GM20000 (cell line): ENCODE measurements at regions not wholly inside any gene's neighbourhood (a gene's known extent, or its start where the extent isn't known, plus 50 kb on each side); places are given as distances from the start of the nearest gene placed in this dataset.

ENCODE experiments used
- DNase-seq: peaks from one replicate; pipeline ENCODE4 v3.0.0; 2012; ENCODE audit warnings: low spot score
- TF ChIP-seq, protein P1 (sequence below): IDR thresholded peaks from 2 replicates; pipeline ENCODE4 v1.5.1; 2012; ENCODE audit warnings: mild to moderate bottlenecking, control low read depth; ENCODE audit errors: extremely low read depth, missing control alignments

DNA sequence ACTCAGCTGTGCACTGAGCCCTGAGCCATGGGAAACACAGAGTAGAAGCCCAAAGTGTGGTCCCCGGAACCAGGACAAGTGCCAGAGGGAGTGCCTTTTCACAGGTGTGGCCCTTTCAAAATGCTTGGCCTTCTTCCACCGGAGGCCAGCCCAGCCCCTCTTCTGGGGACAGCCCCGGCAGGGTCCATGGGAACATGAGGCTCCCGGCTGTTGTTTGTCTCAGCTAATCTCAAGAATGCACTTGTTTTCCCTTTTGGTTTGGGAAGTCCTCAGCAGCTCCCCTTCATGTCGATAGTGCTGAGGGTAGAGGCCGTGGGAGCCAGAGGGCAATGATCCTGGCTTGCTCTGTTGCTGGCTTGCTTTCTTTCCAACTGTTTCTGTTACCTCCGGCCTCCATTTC lies 91.1 kb upstream of the MRPS22 start:
- TF ChIP-seq, protein P1, sequence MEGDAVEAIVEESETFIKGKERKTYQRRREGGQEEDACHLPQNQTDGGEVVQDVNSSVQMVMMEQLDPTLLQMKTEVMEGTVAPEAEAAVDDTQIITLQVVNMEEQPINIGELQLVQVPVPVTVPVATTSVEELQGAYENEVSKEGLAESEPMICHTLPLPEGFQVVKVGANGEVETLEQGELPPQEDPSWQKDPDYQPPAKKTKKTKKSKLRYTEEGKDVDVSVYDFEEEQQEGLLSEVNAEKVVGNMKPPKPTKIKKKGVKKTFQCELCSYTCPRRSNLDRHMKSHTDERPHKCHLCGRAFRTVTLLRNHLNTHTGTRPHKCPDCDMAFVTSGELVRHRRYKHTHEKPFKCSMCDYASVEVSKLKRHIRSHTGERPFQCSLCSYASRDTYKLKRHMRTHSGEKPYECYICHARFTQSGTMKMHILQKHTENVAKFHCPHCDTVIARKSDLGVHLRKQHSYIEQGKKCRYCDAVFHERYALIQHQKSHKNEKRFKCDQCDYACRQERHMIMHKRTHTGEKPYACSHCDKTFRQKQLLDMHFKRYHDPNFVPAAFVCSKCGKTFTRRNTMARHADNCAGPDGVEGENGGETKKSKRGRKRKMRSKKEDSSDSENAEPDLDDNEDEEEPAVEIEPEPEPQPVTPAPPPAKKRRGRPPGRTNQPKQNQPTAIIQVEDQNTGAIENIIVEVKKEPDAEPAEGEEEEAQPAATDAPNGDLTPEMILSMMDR, result no peak
- no peak for DNase-seq

DNA sequence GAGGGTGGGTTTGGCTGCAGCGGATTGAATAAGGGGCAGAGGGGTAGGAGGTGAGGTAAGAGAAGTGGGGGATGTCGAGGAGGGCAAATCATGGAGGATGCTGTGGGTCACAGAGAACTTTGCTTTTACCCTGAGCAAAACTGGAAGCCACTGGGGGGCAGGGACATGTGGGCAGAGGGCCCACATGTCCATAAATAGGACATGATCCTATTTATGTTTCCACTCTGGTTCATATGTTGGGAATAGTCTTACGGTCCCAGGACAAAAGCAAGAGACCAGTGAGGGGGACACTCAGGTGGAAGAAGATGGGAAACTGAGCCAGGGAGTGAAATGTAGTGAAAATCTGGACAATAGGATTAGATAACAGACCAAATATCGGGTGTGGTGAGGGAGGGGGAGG lies 85.5 kb upstream of the MRPS22 start:
- TF ChIP-seq, protein P1, result no peak

DNA sequence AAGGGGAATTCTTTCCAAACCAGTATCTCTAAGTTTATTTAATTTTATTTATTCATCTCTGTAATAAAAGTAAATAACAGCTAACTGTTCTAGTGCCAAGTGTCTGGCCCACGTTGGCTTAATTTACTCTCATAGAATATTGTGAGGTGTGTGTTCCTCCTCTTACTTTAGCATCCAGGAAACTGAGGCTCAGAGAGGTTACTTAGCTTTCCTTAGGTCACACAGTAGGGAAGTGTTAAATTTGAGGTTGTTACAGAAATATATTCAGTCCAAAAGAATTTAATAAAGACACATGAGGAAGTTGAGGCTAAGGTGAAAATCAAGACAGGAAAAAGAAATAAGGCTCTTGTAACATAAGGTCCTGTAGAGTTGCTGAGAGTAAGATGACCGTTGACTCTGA lies 84.4 kb upstream of the MRPS22 start:
- DNase-seq, result no peak
- TF ChIP-seq, protein P1, result no peak

More for the DNA sequence above, 85.5 kb upstream of the MRPS22 start:
- DNase-seq, result no peak

DNA sequence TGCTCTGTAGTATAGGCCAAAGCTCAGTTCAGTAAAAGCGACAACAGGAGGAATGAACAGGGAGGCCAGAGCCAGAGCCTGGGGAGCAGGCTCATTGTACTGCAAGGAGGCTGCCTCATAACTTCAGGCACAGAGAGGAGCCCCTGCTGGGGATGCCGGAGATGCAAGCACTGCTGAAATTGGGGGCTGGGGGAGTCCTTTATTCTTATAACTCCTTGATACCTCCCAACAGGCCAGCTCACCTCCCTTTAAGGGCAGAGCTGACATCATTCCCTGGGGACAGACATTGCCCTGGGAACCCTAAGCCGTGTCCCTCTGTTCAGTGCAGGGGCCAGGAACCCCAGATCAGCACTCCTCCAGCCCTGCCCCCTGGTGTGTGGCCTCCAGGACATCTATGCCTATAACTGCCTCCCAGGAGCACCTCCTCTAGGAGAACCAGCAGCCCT lies 83.8 kb upstream of the MRPS22 start:
- DNase-seq, result no peak
- TF ChIP-seq, protein P1, result no peak

DNA sequence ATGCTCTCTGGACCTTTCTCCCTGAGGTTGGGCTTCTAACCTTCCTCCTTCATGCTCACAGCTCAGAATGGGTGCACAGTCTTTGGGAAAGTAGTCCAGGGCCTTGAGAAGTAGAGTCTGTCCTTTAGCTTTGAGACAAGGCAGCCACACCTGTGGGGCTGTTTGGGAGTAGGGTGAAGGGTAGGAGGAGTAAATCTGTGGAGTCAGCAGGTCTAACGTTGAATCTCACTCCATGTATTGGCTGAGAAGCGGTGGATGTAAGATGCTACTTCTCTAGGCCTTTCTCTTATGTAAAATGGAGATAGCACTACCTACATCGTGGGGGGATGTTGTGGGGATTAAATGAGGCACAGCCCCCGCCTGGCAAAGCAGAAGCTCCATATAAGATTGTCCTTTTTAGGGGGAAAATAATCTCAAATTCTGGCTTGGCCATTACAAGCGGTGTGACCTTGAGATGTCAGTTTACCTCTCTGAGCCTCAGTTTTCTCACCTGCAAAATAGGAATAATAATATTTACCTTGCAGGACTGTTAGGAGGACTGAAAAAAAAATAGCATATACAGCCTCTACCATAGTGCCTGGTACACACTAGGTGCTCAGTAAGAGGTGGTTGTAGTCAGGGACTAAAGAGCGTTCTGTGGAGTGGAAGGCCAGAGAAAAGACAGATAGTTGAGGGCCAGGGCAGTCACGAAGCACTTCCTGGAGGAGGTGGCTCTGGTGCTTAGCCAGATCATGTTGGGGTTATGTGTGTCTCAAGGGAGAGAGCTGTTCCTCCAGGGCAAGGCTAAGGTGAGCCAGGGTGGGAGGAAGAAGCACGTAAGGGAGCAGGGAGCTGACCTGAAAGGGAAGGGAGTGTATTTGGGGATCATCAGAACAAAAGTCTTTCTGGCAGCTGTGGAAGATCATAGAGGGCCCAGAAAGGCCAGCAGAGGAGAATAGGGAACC lies 82.8 kb upstream of the MRPS22 start:
- TF ChIP-seq, protein P1, result no peak
- DNase-seq, result no peak

DNA sequence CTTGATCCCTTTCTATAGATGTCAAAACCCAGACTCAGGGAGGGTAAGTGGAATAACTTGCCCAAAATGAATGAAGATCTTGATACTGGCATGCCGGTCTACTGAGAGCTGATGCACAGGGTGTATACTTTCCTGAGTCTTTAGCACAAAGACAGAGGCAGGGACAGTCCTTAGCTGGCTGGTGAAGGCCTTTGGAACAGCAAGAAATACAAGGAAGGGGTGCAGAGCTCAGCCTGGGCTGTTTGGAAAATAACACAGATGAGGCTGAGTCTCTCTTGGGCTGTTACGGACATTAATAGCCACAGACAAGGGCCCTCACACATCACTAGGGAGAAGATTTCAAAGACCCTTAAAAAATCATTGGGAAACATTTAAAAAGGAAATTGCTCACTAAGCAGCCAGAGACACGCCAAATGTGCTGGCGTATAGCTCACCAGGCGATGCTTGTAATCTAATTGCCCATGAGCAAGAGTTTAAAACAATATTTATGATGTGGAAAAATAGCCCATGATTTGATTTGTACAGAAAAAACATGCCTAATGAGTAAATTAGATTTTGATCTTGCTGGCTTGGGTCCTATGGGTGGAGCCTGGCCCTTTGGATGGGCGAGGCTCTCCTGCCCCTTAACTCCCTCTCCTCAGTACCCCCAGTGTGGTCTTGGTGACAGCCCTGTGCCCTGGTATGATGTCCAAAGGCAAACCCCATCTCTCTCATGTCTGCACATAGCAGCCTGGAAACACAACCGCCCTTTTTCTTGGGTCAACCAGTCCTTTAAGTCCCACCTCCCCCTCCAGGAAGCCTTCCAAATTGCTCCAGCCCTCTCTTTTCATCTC lies 81.8 kb upstream of the MRPS22 start:
- DNase-seq, result no peak
- TF ChIP-seq, protein P1, result no peak

DNA sequence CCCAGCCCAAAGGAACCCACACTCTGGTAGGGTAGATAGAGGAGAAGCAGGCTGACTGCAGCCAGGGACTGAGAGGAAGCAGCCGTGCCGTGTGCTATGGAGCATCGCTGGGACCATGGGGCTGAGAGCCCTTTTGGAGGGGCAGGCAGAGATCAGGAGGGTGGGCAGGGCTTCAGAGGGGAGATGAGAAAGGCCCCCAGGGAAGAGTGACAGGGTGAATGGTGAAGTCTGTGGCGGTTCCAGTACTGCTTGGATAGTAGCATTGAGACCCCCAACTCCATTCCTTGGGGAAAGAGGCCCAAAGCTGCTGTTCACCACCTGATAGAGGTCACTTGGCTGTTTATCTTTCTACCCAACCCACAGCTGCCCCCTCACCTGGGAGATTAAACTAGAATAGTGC lies 80.0 kb upstream of the MRPS22 start:
- TF ChIP-seq, protein P1, result no peak
- no peak for DNase-seq
